ENCODE measurements at regions not wholly inside any gene's neighbourhood (a gene's known extent, or its start where the extent isn't known, plus 50 kb on each side); places are given as distances from the start of the nearest gene placed in this dataset.

GRCh38 chrX:7441586-7441985, 293.6 kb upstream of the PUDP start:
- TF ChIP-seq CTCF (IDR thresholded peaks at IDR 0.05) (no peak), EP300 (IDR thresholded peaks at IDR 0.05) (no peak)
